Loucy (cell line): ENCODE measurements at regions not wholly inside any gene's neighbourhood (a gene's known extent, or its start where the extent isn't known, plus 50 kb on each side); places are given as distances from the start of the nearest gene placed in this dataset.

Experiments used
- EZH2phosphoT487 ChIP-seq: fragments of 200-600 bp; IDR thresholded peaks from 2 replicates; pipeline ENCODE4 v1.6.1; 2018; ENCODE audit warnings: antibody characterized with exemption, mild to moderate bottlenecking, moderate library complexity, borderline replicate concordance
- TF ChIP-seq, protein P1 (sequence below): fragments of 200-600 bp; sonication (generic); conservative IDR thresholded peaks from 2 replicates; pipeline ENCODE4 v1.5.1; 2014; ENCODE audit warnings: mild to moderate bottlenecking, antibody characterized with exemption, low read length

GRCh38 chr6:82576284-82576683 is 212.7 kb downstream of the TPBG start:
- TF ChIP-seq, protein P1, sequence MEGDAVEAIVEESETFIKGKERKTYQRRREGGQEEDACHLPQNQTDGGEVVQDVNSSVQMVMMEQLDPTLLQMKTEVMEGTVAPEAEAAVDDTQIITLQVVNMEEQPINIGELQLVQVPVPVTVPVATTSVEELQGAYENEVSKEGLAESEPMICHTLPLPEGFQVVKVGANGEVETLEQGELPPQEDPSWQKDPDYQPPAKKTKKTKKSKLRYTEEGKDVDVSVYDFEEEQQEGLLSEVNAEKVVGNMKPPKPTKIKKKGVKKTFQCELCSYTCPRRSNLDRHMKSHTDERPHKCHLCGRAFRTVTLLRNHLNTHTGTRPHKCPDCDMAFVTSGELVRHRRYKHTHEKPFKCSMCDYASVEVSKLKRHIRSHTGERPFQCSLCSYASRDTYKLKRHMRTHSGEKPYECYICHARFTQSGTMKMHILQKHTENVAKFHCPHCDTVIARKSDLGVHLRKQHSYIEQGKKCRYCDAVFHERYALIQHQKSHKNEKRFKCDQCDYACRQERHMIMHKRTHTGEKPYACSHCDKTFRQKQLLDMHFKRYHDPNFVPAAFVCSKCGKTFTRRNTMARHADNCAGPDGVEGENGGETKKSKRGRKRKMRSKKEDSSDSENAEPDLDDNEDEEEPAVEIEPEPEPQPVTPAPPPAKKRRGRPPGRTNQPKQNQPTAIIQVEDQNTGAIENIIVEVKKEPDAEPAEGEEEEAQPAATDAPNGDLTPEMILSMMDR: no peak
- no peak for TF ChIP-seq EZH2phosphoT487
